MCF 10A (cell line): ENCODE measurements at regions not wholly inside any gene's neighbourhood (a gene's known extent, or its start where the extent isn't known, plus 50 kb on each side); places are given as distances from the start of the nearest gene placed in this dataset.

Experiments used
- BruUV-seq: library from RNA; stranded (reverse); fragments of 400-500 nt; replicated peaks from 2 replicates; lab custom pipeline; 2021; lab: Mats Ljungman, UMichigan
- CTCF ChIA-PET: fragments of 300-600 bp; sonication (Branson Sonifier 250); formaldehyde crosslinking; extraction: SDS; loops from one replicate; lab custom pipeline; 2021; ENCODE audit warnings: antibody characterized with exemption, inconsistent platforms; lab: Yijun Ruan, JAX
- POLR2A ChIA-PET: fragments of 300-600, 350-650 bp; sonication (Branson Sonifier 250); formaldehyde crosslinking; extraction: SDS; loops from one replicate; lab custom pipeline; 2020; ENCODE audit warnings: antibody characterized with exemption, inconsistent platforms; lab: Yijun Ruan, JAX
- DNase-seq: peaks from one replicate; pipeline ENCODE4 v3.0.0-alpha.2; 2018; ENCODE audit not compliant: unreplicated experiment
- H3K27ac Mint-ChIP-seq: one replicate; pipeline ENCODE4 v1.8.0; 2022; ENCODE audit warnings: mild to moderate bottlenecking, low read depth, mixed read lengths; ENCODE audit not compliant: unreplicated experiment
- H3K27me3 Mint-ChIP-seq: one replicate; pipeline ENCODE4 v1.8.0; 2022; ENCODE audit warnings: mixed read lengths; ENCODE audit not compliant: insufficient read depth, unreplicated experiment
- H3K36me3 Mint-ChIP-seq: one replicate; pipeline ENCODE4 v1.8.0; 2022; ENCODE audit warnings: mild to moderate bottlenecking, moderate library complexity, mixed read lengths; ENCODE audit not compliant: insufficient read depth, unreplicated experiment
- H3K4me1 Mint-ChIP-seq: one replicate; pipeline ENCODE4 v1.8.0; 2022; ENCODE audit warnings: mixed read lengths; ENCODE audit not compliant: insufficient read depth, unreplicated experiment
- H3K4me3 Mint-ChIP-seq: one replicate; pipeline ENCODE4 v1.8.0; 2022; ENCODE audit warnings: mild to moderate bottlenecking, moderate library complexity, mixed read lengths; ENCODE audit not compliant: unreplicated experiment
- H3K9me3 Mint-ChIP-seq: one replicate; pipeline ENCODE4 v1.8.0; 2022; ENCODE audit warnings: mixed read lengths; ENCODE audit not compliant: unreplicated experiment
- intact Hi-C: fragments of 100-400 bp; cut with micrococcal nuclease; formaldehyde crosslinking; loops from 2 replicates; pipeline ENCODE4 v1.14.1; 2022
- TF ChIP-seq, protein P1 (sequence below): fragments of 200-600 bp; IDR thresholded peaks from one replicate; pipeline ENCODE4 v1.8.0; 2022; ENCODE audit warnings: antibody characterized with exemption, mild to moderate bottlenecking; ENCODE audit not compliant: unreplicated experiment

- Mint-ChIP-seq H3K27ac (no peak overlapping the region), H3K4me1 (no peaks in the 10 kb centered on the region)
- CTCF ChIA-PET = no interaction called here
These were observed 331.0 kb upstream of the PCDH10 start for GRCh38 chr4:132818091-132818490.

DNA sequence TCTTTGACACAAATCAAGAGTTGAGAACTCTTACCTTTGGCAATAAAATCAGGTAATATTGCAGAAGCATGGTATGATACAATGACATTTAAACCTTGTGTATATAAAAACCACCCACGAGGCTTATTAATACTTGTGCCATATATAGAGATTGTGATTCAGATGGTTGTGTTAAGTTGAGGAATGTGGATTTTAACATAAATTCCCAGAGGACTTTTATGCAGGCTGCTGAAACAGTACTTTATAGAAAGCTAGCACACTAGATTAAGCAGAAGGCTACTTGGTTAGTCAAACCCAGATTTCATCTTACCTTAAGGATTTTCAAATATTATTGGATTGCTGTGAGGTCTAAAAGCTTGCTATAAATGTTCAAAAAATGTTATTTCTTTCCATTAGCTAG, 325.7 kb upstream of the PCDH10 start:
- Mint-ChIP-seq H3K4me3 (no peak overlapping the region), H3K27me3 (no peaks in the 10 kb centered on the region), H3K27ac (no peak overlapping the region), H3K36me3 (no peaks in the 10 kb centered on the region), H3K9me3 (no peaks in the 10 kb centered on the region), H3K4me1 (no peaks in the 10 kb centered on the region)
- no peak for DNase-seq
- POLR2A ChIA-PET = no interaction called here
- no TSS peak for BruUV-seq
- CTCF ChIA-PET = no interaction called here
- TF ChIP-seq, protein P1, sequence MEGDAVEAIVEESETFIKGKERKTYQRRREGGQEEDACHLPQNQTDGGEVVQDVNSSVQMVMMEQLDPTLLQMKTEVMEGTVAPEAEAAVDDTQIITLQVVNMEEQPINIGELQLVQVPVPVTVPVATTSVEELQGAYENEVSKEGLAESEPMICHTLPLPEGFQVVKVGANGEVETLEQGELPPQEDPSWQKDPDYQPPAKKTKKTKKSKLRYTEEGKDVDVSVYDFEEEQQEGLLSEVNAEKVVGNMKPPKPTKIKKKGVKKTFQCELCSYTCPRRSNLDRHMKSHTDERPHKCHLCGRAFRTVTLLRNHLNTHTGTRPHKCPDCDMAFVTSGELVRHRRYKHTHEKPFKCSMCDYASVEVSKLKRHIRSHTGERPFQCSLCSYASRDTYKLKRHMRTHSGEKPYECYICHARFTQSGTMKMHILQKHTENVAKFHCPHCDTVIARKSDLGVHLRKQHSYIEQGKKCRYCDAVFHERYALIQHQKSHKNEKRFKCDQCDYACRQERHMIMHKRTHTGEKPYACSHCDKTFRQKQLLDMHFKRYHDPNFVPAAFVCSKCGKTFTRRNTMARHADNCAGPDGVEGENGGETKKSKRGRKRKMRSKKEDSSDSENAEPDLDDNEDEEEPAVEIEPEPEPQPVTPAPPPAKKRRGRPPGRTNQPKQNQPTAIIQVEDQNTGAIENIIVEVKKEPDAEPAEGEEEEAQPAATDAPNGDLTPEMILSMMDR = no peak
- intact Hi-C loops = no loop called here

More at GRCh38 chr4:132818091-132818490, 331.0 kb upstream of the PCDH10 start:
- TF ChIP-seq, protein P1 = no peak
- Mint-ChIP-seq H3K4me3 (no peak overlapping the region), H3K36me3 (no peaks in the 10 kb centered on the region), H3K27me3 (no peaks in the 10 kb centered on the region), H3K9me3 (peaks cover 7% of the 10 kb centered on the region)
- POLR2A ChIA-PET = no interaction called here
- intact Hi-C loops = no loop called here
- no peak for DNase-seq
- BruUV-seq = no TSS peak

- Mint-ChIP-seq H3K27ac (no peak overlapping the region), H3K36me3 (no peaks in the 10 kb centered on the region), H3K4me3 (no peak overlapping the region), H3K27me3 (no peaks in the 10 kb centered on the region), H3K9me3 (peaks cover 12% of the 10 kb centered on the region), H3K4me1 (no peaks in the 10 kb centered on the region)
- CTCF ChIA-PET = no interaction called here
- no peak for DNase-seq
- no TSS peak for BruUV-seq
- TF ChIP-seq, protein P1 = no peak
- intact Hi-C loops = no loop called here
- POLR2A ChIA-PET = interaction anchor here (0.6 kb wide), 1 partner anchor 1895 kb away, joined by 3 read pairs; no protein-coding TSS in a partner anchor
These were observed 324.3 kb upstream of the PCDH10 start for GRCh38 chr4:132824761-132825160.

- no peak overlapping the region for H3K27ac Mint-ChIP-seq
- peaks cover 14% of the 10 kb centered on the region for H3K9me3 Mint-ChIP-seq
- no peak overlapping the region for H3K4me3 Mint-ChIP-seq
- POLR2A ChIA-PET = no interaction called here
- no peaks in the 10 kb centered on the region for H3K36me3 Mint-ChIP-seq
- H3K4me1 Mint-ChIP-seq = no peaks in the 10 kb centered on the region
- DNase-seq = no peak
- no peaks in the 10 kb centered on the region for H3K27me3 Mint-ChIP-seq
- TF ChIP-seq, protein P1 = no peak
- BruUV-seq = no TSS peak
- CTCF ChIA-PET = interaction anchor here (0.6 to 0.7 kb wide), 2 partner anchors 13 to 21 kb away, joined by 3 read pairs; no protein-coding TSS in a partner anchor
- intact Hi-C loops = no loop called here
These were observed 321.6 kb upstream of the PCDH10 start for GRCh38 chr4:132827522-132827921.
